Activated T-cell treated with anti-CD3 and anti-CD28 coated beads for 24 hours (primary cell): ENCODE measurements at regions not wholly inside any gene's neighbourhood (a gene's known extent, or its start where the extent isn't known, plus 50 kb on each side); places are given as distances from the start of the nearest gene placed in this dataset.
A peak's percentile ranks its signal among the peaks of the same experiment; 100 is the strongest.

Experiments
- DNase-seq: peaks from one replicate; pipeline ENCODE4 v3.0.0-alpha.2; 2020; ENCODE audit warnings: low read depth

DNA sequence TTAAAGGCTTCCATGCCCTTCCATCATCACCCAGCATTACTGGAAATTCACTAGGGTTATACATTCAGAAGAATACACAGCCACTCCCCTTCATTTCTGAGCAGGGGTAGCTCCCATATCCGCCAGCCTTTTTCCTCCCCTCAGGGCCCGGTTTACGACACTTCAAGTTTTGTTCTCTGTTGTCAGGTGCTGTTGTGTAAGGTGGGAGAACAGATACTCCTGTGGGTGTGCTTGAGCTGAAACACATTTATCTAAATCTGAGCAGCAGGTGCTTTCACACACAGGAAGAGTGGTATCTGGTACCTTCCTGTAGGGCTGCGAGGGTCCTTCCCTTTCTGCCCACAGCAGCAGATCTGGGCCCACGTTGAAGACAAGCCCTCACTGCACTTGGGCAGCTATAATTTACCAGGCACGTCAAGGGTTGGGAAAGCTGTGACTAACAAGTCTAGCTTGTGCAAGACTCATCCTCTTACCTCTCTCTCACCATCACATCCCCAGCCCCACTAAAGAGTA is 215.8 kb upstream of the RREB1 start:
- no peak for DNase-seq

DNA sequence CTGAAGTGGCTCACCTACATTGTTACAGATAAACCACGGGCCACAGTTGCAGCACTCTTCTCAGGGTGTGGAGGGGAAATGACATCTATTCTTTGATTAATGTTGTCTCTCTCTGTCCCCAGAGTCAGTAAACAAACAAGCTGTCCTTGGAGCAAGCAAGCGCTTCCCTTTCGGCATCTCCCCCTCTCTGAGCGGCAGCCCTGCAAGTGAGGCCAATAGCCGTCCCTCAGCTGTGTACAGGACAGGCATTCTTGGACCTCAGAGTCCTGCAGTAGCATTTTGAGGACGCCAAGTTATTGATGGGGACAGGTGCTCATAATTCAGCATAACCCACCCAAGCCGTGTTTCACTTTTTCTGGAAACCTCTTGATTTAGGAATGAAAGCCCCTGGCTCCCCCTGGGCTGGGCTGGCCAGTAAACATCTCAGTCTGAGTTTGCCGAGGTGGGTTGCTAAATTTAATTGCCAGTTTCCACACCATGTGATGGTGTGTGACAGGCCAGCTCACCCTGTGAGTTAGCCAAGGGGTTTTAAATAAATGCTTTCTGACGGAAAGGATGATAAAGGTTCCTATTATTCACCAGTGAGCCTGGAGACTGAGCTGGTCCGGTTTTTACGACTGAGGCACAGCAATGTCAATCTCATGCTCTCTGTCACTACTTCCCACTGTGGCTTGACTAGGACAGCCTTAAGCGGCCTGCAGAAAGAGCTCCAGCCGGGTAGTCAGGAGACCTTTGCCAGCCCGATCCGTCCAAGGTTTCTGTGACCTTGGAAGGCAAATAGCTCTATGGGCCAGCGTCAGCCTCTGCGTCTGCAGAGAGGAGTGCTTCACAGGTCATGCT is 214.8 kb upstream of the RREB1 start:
- no peak for DNase-seq

DNA sequence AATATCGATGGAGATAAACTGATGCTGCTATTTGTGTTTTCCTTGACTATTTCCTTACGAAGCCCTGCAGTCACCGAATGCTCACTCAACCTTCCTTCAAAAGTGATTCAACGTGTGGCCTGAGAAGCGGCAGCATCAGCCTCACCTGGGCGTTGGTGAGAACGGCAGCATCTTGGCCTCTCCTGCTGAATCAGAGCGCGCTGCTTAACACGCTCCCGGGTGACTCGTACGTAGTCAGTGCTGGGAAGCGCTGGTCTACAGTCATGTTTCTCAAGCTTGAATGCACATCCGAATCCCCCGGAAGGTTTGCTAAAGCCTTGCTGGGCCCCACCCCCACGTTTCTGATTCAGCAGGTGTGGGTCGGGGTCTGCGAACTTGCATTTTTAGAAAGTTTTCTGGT is 214.1 kb upstream of the RREB1 start:
- DNase-seq: no peak

DNA sequence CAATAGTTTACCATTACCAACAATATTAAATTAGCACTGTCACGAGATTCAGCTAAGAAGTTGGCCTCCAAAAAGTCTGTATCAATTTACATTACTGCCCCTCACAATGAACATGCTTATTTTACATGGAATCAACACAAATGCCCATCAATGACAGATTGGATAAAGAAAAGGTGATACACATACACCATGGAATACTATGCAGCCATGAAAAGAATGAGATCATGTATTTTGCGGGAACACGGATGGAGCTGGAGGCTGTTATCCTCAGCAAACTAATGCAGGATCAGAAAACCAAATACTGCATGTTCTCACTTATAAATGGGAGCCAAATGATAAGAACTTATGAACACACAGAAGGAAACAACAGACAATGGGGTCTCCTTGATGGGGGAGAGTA is 211.8 kb upstream of the RREB1 start:
- no peak for DNase-seq

DNA sequence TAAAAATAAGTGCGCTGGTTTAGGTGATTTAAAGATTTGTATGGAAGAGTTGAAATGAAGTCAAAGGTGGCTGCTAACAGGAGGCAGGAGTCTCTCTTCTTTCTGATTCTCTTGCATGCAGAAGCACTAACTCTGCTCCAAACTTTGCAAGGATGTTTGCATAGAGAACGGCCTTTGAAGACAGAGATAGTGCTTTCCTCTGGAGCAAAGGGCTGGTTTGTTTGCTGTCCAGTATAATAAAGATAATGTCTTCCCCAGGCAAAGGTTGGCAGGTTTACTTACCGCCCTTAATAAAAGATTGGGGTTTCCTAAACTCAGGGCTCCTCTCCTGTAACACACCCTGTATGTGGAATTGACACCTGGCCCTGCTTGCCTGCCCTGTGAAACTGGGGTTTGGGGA is 210.6 kb upstream of the RREB1 start:
- DNase-seq: no peak

DNA sequence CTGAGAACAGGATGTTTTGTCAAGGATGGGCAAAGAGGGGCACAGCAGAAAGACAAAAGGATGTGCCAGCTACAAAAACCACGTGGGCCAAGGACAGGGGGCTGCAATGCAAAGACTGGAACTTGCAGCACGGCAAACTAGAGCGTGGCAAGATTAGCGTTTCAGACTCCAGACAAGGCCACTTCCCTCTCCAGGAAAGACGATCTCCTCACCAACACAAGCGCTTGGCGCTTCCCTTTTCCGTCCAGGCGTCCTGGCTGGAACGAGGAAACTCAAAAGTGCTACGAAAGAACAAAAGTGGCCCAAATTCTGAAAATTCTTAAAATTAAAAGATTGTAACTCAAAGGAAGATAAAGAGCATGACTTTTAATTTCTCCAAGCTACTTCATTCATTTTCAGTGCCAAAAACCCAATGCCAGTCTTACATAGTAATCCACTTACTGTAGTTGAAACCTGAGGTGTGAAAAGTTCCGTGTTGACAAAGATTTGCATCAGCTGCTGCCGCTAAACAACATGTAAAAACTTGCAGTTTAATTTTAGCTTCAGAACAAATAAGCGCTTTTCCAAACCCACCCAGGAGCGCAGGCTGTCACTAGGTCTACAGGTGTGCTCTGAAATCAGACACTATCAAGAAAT is 207.1 kb upstream of the RREB1 start:
- no peak for DNase-seq

DNA sequence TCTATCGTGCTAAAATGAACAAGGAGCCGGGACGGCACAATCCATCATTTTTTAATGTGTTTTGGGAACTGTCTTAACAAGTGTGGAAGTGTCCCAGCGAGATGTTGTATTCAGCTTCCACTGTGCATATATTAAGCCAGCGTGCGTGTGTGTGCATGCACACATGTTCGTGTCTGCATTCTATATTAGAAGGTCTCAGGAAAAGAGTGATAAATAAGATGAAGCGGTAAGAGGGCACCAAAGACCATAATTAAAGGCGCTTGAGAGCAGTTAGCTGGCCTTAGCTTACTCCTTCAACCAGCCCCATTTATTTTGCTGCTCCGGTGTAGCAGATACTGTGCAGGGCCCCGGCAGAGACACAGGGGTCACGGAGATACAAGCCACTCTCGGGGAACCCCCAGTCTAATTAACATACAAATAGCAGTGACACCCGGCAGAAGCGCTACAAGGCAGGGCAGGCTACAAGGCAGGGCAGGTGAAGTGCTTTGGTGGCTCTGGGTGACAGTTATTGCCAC is 206.5 kb upstream of the RREB1 start:
- no peak for DNase-seq

DNA sequence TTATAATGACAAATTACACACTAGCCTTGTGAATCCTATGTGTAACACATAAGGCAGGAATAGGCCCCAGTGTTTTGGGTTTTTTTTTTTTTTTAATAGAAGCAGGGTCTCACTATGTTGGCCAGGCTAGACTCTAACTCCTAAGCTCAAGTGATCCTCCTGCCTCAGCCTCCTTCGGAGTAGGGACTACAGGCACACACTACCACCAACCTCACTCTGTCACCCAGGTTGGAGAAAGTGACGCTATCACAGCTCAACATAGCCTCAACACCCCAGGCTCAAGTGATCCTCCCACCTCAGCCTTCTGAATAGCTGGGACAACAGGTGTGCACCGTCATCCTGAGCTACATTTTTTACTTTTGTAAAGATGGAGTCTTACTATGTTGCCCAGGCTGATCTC is 205.8 kb upstream of the RREB1 start:
- DNase-seq: no peak

DNA sequence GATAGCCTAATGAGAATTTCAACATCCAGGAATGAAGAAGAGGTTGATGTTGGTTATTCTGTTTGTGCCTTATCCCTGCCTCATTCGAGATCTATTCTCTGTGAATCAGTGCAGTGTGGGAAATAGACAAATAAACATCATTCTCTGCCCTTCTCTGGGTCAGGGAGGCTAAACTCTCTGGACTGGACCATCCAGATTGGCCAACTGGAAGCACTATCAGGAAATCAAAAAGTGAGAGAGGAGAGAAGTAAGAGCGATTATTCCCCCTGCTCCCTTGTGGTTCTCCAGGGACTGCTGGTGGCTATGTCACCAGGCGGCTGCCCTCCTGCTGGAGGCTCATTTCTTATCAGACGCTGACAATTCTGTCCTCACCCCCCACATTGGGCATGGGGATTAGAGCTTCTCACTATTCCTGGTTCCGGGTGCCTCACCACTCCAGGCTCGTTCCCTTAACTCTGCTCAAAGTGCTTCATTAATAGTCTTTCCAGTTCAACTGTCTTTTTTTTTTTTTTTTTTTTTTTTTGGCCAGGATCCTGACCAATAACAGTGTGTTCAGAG is 201.7 kb upstream of the RREB1 start:
- no peak for DNase-seq

DNA sequence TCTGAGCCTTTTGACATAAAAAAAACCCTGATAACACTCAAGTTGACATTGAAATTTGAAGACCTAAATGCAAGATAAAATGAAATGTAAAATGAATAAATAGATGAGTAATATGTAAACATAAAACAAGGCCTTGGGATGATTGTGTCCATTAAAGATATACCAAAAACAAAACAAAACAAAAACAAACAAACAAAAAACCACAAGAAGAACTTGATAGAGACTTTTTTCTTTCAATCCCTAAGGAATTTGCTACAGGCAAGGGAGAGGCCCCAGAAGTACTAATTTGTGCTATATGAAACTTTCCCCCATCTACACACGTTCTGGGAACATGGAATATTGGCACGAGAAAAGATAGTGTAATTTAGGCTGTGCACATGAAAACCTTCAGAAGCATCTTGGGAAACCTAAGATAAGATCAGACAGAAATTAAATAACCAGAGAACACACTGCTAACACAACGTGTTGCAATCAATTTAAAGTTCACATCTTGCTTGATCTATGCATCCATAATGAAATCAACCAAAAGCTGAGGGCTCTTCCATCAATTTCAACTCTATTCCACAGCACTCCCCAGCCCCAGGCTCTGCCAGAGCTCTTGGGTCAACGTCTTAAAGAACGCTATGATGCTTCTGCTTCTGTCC is 201.1 kb upstream of the RREB1 start:
- no peak for DNase-seq

DNA sequence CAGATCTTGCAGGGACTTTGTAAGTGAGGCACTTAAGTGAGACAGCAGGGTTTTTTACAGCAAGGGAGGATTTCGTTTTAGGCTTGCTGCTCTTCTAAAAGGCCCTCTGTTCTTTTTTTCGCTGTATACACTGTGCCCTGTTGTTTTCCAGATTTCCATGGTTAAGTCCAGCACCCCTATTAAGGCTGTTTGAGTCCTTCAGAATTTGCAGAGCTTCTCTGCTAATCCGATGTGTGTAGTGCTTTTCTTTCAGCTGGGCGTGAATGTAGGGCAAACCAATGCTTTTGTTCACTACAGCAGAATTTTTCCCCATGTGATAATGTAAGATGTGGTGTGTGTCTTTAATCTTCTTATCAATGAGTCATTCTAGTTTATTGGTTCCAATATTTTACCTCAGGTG is 200.5 kb upstream of the RREB1 start:
- DNase-seq: no peak

DNA sequence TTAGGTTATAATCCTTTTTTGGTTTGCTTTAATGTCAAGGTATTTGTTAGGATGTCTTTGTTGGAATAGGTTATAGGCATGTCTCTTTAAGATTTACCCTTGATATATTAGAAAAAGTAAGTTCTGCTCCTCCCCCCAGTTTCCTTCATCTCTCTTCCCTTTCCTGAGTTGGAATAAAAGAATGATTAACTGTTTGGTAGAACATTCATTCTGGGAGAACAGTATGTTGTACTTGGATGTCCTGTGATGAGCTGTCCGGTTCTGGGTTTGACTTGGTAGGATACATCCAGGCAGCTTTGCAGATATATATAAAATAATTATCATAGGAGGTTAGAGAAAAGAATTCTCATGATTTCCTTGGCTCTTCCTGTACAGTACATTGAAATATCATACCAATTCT is 199.6 kb upstream of the RREB1 start:
- no peak for DNase-seq

DNA sequence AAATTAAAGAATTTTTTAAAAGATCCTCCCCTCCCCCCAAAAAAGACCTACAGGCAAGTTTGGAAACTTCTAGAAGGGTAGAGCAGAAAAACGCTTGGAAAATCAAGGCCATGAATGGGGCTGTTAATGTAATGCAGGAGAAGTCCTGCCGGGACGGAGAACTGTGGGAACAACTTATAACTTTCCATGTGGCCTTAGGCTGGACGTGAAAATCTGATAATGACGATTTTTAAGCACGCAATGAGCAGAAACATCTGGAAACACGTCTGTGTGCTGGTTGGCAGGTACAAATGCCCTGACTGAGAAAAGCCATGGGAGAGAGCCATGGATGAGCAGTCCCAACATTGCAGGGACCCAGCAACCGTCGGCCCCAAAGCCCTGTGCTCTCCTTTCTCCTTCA is 198.7 kb upstream of the RREB1 start:
- DNase-seq: no peak

DNA sequence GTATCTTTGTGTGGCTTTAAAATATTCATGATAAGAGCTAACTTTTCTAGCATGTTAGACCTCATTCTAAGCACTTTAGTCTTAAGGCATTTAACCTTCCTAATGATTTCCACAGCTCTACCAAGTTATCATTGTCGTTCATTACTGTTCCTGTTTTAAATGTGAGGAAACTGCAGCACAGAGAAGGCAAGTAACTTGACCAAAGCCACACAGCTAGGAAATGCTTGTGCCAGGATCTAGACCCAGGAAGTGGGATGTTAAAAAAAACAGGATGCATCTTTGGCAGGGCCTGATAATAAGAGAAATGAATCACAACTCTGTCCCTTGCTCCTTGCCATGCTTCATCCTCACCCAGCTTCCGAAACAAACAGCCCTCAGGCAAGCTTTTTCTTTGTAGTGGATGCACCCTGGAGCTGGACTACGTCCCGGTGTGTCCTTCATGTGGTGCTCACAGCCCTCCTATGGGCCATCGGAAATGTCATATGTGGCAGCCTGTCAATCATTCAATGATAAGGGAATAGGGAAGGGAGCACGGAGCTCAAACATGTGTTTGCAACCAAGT is 196.9 kb upstream of the RREB1 start:
- no peak for DNase-seq

DNA sequence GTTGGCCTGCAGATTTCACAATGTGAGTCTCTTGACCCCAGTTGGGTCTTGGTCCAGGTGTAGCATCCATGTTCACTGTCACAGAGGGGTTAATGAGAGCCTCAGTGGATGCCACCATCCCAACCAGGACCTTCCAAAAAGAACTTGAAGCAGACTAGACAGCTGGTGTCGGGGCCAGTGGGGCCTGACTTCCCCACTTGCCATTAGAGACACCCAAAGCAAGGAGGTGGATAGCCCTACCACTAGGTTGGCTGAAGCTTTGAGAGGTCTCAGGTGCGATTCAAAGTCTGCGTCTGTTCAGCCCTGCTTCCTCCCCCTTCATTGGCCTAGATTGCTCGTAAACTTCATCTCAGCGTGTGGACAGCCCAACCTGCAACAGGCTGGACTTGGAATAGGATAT is 196.4 kb upstream of the RREB1 start:
- no peak for DNase-seq

DNA sequence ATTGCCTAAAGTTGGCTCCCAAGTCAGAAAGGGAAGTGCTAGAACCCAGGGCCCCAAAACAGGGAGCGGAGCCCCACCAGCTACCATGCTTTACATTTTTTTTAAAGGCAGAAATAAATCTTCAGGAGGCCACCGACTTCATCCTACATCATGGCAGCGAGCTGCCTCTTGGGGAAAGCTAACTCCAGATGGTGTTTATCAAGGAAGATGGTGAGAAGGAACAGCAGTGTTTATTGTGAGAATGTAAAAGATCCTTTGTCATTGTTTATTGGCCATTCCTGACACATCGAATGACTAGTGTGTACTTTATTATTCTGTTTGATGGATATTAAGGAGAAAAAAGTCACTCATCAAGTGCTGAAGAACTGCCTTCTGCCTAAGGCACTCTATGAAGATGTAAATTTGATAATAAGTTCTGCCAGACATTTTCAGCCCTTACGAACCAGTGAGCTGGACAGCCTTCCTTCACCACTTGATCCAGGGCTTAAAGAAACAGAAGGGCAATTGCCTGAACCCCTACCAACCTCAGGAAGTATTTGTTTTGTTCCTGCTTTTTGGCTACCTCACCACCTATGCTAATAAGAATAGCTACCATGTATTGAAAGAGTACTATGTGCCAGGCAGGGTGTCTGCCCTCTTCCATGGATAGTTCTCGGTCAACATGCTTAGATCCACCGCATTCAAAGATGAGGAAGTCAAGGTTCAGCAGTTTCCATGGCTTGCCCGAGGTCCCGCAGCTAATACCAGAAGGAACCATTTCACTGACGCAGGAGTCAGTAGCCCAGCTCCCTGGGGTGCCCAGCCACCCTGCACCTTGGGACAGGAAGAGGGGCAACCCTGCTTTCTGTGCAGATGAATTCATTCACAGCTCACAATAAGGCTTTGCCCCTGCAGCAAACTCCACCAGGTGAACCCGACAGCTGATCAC is 194.7 kb upstream of the RREB1 start:
- DNase-seq: no peak

DNA sequence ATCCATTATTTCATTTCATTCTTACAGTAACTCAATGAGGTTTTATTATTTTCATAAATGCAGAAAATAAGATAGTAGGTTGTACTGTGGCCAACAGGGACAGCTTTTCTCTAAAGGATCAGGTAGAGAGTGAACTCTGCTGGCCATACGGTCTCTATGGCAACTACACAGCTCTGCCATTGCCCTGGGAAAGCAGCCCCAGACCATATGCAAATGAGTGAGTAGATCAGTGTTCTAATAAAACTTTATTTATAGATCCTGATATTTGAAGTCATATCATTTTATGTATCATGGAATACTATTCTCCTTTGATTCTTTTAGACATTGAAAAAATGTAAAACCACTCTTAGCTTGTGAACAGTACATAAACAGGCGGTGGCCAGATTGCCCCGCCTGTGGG is 192.5 kb upstream of the RREB1 start:
- no peak for DNase-seq

DNA sequence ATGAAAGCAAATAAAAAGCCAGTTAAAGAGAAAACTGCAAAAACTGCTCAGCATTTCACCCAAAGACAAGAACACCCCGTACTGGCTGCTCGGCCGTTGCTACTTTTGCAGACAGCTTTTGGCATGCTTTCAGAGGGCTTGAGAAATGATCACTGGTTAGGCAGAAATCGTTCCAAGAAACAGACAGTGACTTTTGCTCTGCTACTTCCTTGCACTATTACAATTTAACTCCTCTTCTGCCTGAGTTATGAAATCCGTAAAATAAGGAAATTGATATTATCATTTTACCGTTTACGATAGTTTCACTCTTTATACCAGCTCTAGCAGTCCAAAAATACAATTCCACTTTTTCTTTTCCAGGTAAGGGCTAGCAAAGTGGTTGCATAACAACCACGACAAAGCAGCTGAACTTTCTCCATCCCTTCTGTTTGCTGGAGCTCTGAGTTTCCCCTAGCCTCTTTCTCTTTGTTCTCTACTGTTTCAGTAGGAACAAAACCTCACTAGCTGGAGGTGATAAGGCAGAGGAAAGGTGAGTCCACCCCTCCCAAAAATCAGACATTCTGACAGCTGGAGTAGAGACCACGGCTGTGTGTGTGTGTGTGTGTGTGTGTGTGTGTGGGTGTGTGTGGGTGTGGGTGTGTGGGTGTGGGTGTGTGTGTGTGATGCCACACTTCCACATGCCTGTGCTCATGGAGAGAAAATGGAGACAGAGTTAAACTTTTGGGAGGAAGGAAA is 191.8 kb upstream of the RREB1 start:
- DNase-seq: no peak

DNA sequence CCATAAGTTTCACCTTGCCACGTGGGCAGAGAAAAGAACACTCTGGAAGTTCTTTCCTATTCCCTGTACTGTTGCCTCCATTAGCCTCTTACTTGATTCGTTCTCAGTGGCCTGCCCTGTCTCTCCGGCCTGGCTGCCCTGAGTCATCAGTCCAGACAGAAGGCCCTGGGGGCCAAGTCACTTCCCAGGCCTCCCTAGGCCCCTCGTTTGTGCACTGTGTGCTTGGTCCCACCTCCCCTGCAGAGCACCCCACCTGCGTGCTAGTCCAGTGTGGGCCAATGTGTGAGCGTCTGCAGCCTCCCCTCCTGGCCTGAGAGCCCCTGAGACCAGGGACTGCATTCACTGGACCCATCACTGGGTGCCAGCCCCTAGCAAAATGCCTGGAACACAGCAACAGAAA is 191.2 kb upstream of the RREB1 start:
- DNase-seq: no peak

DNA sequence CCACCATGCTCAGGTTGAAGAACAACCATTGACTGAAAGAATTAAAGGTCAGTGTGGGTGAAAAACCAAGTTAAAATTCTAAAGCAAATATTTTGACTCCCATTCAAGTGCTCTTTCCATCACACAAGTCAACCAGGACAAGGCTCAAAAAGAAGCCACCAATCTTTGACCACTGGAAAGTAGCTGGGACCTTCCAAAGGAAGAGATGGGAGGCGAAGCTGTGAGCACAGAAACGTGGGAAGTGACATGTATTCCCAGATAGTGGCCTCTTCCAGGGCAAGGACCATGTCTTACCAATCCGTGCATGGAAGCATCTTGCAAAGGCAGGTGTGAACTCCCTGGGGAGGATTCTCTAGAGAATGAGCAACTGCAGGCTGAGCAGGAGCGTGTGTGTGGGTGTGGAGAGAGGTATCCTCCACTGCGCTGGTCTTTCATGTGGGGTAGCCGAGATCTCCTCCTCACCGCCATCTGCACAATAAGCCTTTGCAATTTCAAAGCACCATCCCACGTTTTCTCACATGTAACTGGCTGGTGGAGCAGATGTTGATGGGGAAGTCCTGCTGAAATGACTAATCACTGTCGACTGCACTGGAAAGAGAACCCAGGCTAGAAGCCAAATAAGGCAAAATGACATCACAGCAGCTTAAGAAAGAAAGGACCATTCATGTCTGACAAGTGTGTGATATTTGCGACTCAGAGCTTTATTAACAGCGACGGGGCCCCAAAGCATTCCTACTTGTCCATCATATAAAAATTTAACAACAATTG is 189.4 kb upstream of the RREB1 start:
- DNase-seq: peak; percentile 75
